Suppressor macrophage treated with lipopolysaccharide for 1 hour (primary cell): ENCODE measurements at regions not wholly inside any gene's neighbourhood (a gene's known extent, or its start where the extent isn't known, plus 50 kb on each side); places are given as distances from the start of the nearest gene placed in this dataset.
"Not testable (repeated sequence)": the region's sequence is repeated elsewhere in the genome, so short reads cannot be mapped to it uniquely, and the experiment has no call there.

Experiments
- DNase-seq, 3 donors: peaks; one replicate each; pipeline ENCODE4 v3.0.0-alpha.2; 2020 to 2022

- no peak for DNase-seq
Measured at GRCh38 chr6:114886670-114887436, 544.0 kb upstream of the HS3ST5 start.

DNA sequence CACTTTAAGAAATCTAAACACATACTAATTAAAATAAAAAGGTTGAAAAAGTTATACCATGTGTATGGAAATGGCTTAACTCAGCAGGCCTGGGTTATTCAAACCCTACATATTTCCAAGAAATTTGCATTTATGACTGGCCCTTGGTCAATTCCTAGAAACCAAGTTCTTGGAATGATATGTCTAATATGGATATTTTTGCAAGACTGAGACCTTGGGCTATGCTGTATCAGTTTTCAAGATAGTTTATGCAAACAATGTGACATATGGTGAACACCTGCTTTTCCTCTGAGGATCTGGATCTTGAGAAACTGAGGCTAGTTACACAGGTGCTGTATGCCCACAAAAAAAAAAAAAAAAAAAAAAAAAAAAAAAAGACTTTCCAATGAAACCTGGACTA lies 536.9 kb upstream of the HS3ST5 start:
- DNase-seq: no peak

- DNase-seq: no peak
Measured at GRCh38 chr6:114878091-114878490, 535.3 kb upstream of the HS3ST5 start.

- no peak for DNase-seq
Measured at GRCh38 chr6:114874410-114874809, 531.6 kb upstream of the HS3ST5 start.

GRCh38 chr6:114865506-114865905 lies 522.7 kb upstream of the HS3ST5 start:
- not testable (repeated sequence) for DNase-seq

DNA sequence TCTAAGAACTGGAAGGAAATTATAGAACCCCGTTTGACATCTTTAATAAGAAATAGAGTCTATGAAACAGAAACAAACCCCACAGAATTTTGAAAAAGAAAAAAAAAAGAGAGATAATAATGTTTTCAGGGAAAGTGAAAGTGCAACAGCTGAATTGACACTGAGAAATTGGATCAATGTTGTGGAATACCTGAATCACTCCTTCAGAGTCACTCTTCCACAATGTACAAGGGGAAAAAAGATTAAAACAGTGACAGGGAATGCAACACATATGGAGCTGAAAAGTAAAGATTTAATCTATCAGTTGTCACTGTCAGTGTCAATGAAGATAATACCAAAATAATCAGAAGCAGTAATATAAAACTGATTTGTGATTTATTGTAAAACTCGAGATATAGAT lies 520.8 kb upstream of the HS3ST5 start:
- no peak for DNase-seq

GRCh38 chr6:114862819-114863218 lies 520.0 kb upstream of the HS3ST5 start:
- no peak for DNase-seq

DNA sequence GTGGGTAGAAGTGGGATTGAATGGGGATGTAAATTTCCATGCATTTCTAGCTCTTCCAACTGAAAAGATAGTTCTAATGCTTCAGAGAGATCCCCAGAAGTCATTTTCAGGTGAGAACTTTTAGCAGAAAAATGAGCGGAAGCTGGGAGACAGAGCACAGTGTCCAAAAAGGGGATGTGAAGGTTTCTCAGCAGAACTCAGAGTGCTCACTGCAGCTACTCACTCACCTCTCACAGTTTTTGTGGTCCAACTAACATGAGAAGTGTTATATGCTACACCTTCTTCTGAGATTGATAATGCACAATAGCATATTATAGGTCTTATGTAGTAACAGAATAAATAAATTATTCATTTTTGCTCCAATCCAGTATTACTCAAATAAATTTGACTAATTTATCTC lies 519.2 kb upstream of the HS3ST5 start:
- DNase-seq: no peak

DNA sequence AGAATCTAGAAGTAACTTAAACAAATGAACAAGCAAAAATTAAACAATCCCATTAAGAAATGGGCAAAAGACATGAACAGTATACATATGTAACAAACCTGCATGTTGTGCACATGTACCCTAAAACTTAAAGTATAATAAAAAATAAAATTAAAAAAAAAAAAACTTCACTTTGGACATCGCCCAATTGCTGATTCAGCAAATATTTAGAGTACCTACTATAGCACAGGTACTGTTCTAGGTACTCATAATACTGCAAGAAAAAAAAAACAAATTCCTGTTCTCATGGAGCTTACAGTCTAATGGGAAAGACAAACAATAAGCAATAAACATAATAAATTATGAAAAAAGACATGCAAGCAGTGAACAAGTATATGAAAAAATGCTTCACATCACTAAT lies 501.5 kb upstream of the HS3ST5 start:
- DNase-seq: no peak

GRCh38 chr6:114839019-114839418 lies 496.2 kb upstream of the HS3ST5 start:
- no peak for DNase-seq

DNA sequence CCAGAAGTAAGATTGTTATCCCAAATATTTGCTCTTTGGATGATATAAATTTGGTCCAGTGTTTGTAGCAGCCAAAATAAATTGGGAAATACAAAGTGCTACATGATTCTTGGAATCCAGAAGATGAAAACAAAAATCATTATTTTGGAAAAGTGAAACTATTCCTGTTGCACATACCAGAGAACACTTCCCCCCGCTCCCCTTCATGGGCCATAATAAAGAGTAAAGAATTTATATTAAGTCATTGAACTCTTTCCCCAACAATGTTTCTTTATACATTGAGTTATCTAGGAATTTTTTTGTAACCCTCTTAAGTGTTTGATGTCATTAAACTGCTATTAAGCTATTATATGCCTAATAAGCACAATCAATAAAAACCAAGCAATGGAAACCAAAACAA lies 490.4 kb upstream of the HS3ST5 start:
- DNase-seq: no peak

- DNase-seq: no peak
Measured at GRCh38 chr6:114830515-114830914, 487.7 kb upstream of the HS3ST5 start.

- DNase-seq: no peak
Measured at GRCh38 chr6:114827135-114827534, 484.3 kb upstream of the HS3ST5 start.

DNA sequence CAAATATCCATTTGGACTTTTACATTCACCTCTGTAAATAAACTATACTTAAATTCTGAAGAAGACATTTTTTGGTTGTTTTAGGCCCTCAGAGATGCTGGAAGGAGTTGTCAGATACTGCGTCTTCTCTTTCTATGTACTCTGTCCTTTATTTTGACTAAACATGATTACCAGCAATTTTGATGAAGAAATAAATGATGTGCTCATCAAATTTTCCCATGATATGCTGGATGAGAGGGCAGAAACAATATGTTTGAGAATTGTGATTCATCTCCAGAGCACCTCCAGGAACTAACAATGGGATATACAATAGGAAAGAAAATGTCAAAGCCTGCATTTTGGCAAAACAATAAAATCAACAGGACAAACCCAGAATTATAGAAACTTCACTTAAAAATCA lies 481.6 kb upstream of the HS3ST5 start:
- DNase-seq: no peak

- peak in 1 of 3 donors; percentile 1 for DNase-seq
Measured at GRCh38 chr6:114816678-114817077, 473.9 kb upstream of the HS3ST5 start.

DNA sequence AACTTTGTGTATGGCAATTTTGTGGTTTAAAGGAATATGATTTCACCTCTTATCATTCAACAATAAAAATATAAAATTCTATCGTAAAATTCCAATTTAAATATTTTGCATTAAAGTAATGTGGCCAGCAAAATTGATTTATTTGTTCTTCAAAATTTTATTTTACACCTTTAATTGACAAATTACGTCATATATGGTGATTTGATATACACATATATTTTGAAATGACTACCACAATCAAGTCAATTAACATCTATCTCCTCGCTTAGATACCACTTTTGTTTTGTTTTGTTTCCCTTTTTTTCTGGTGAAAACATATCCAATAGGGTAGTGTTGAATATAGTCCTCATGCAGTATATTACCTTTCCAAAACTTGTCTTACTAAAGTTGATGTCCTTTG lies 467.6 kb upstream of the HS3ST5 start:
- DNase-seq: no peak

DNA sequence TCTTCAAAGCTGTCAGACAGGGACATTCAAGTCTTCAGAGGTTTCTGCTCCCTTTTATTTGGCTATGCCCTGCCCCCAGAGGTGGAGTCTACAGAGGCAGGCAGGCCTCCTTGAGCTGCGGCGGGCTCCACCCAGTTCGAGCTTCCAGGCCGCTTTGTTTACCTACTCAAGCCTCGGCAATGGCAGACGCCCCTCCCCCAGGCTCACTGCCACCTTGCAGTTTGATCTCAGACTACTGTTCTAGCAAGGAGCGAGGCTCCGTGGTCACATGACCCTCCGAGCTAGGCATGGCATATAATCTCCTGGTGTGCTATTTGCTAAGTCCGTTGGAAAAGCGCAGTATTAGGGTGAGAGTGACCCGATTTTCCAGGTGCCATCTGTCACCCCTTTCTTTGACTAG lies 462.6 kb upstream of the HS3ST5 start:
- DNase-seq: not testable (repeated sequence)

- DNase-seq: no peak
Measured at GRCh38 chr6:114796576-114796975, 453.8 kb upstream of the HS3ST5 start.

- no peak for DNase-seq
Measured at GRCh38 chr6:114793428-114793827, 450.6 kb upstream of the HS3ST5 start.

GRCh38 chr6:114785235-114786127 lies 442.7 kb upstream of the HS3ST5 start:
- DNase-seq: no peak

- no peak for DNase-seq
Measured at GRCh38 chr6:114783783-114784182, 441.0 kb upstream of the HS3ST5 start.

GRCh38 chr6:114783083-114783482 lies 440.3 kb upstream of the HS3ST5 start:
- DNase-seq: no peak

DNA sequence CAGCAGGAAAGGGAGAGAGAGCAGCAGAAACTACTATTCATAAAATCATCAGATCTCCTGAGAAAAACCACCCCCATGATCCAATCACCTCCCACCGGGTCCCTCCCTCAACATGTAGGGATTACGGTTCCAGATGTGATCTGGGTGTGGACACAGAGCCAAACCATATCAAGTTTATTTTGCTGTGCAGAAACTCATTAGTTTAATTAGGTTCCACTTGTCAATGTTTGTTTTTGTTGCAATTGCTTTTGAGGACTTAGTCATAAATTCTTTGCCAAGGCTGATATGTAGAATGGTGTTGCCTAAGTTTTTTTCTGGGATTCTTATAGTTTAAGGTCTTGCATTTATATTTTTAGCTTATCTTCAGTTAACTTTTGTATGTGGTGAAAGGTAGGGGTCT lies 422.0 kb upstream of the HS3ST5 start:
- no peak for DNase-seq

DNA sequence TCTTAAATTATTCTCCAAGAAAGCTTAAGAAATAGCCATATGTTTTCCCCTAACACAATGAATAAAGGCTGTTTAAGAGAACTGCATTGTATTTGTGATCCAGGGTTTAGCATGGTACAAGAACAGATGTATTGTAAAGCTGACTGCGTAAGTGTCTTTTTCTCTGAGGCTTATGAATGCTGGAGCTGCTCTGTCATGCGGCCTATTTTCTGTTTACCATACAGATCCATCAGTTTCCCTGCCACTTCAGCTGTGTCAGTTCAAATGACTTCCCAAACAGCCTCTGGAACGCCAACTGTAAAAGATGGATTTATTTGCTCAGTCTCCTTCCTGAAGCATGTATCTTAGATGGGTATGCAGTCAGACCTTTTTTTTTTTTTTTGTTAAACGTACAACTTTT lies 419.3 kb upstream of the HS3ST5 start:
- DNase-seq: no peak
